Stimulated activated CD8-positive, alpha-beta memory T cell treated with anti-CD3 and anti-CD28 coated beads, Interleukin-7, amount 100 ng/mL, for 4 hours (primary cell): ENCODE measurements at regions not wholly inside any gene's neighbourhood (a gene's known extent, or its start where the extent isn't known, plus 50 kb on each side); places are given as distances from the start of the nearest gene placed in this dataset.
"Not testable (repeated sequence)": the region's sequence is repeated elsewhere in the genome, so short reads cannot be mapped to it uniquely, and the experiment has no call there.

Experiments used
- DNase-seq, 2 donors: peaks; one replicate each; pipeline ENCODE4 v3.0.0-alpha.2; 2020; ENCODE audit warnings: low read depth in 2 of 2

- no peak for DNase-seq
These were observed 524.1 kb downstream of the GLRX3 start for GRCh38 chr10:130660266-130660665.

- DNase-seq: no peak
These were observed 525.2 kb downstream of the GLRX3 start for GRCh38 chr10:130661419-130661818.

- DNase-seq: no peak
These were observed 526.6 kb downstream of the GLRX3 start for GRCh38 chr10:130662775-130663174.

GRCh38 chr10:130664526-130664925 is 528.3 kb downstream of the GLRX3 start:
- DNase-seq: no peak

- no peak for DNase-seq
These were observed 530.0 kb downstream of the GLRX3 start for GRCh38 chr10:130666215-130666614.

- DNase-seq: no peak
These were observed 550.6 kb downstream of the GLRX3 start for GRCh38 chr10:130686689-130687300.

GRCh38 chr10:130687566-130687965 is 551.4 kb downstream of the GLRX3 start:
- no peak for DNase-seq

GRCh38 chr10:130689743-130690626 is 553.8 kb downstream of the GLRX3 start:
- DNase-seq: no peak

- DNase-seq: no peak
These were observed 555.6 kb downstream of the GLRX3 start for GRCh38 chr10:130691776-130692175.

- no peak for DNase-seq
These were observed 560.7 kb downstream of the GLRX3 start for GRCh38 chr10:130696870-130697269.

GRCh38 chr10:130707389-130707979 is 571.3 kb downstream of the GLRX3 start:
- no peak for DNase-seq

- no peak for DNase-seq
These were observed 572.4 kb downstream of the GLRX3 start for GRCh38 chr10:130708465-130709070.

- no peak for DNase-seq
These were observed 573.2 kb downstream of the GLRX3 start for GRCh38 chr10:130709415-130709814.

GRCh38 chr10:130711072-130711471 is 574.9 kb downstream of the GLRX3 start:
- DNase-seq: no peak

GRCh38 chr10:130713135-130713534 is 576.9 kb downstream of the GLRX3 start:
- DNase-seq: no peak

- DNase-seq: no peak
These were observed 577.5 kb downstream of the GLRX3 start for GRCh38 chr10:130713731-130714130.

GRCh38 chr10:130714742-130715467 is 578.7 kb downstream of the GLRX3 start:
- no peak for DNase-seq

GRCh38 chr10:130715686-130716670 is 579.8 kb downstream of the GLRX3 start:
- DNase-seq: no peak

GRCh38 chr10:130717083-130717482 is 580.9 kb downstream of the GLRX3 start:
- no peak for DNase-seq

- not testable (repeated sequence) for DNase-seq
These were observed 582.7 kb downstream of the GLRX3 start for GRCh38 chr10:130718744-130719447.
